NCI-H510A (cell line): ENCODE measurements at regions not wholly inside any gene's neighbourhood (a gene's known extent, or its start where the extent isn't known, plus 50 kb on each side); places are given as distances from the start of the nearest gene placed in this dataset.
"Not testable (repeated sequence)": the region's sequence is repeated elsewhere in the genome, so short reads cannot be mapped to it uniquely, and the experiment has no call there.

Experiments
- DNase-seq: peaks from one replicate; lab custom pipeline; 2025; lab: John Stamatoyannopoulos, UW

- DNase-seq: no peak
Measured at GRCh38 chr2:125711075-125711474, 944.9 kb upstream of the GYPC start.

GRCh38 chr2:125713533-125713932 is 942.4 kb upstream of the GYPC start:
- DNase-seq: no peak

- DNase-seq: no peak
Measured at GRCh38 chr2:125721072-125721721, 934.8 kb upstream of the GYPC start.

- DNase-seq: no peak
Measured at GRCh38 chr2:125730921-125731320, 925.0 kb upstream of the GYPC start.

- DNase-seq: no peak
Measured at GRCh38 chr2:125736306-125736705, 919.7 kb upstream of the GYPC start.

GRCh38 chr2:125745514-125745913 is 910.4 kb upstream of the GYPC start:
- DNase-seq: peak; percentile 10

- no peak for DNase-seq
Measured at GRCh38 chr2:125746321-125747164, 909.4 kb upstream of the GYPC start.

GRCh38 chr2:125747165-125747425 is 908.9 kb upstream of the GYPC start:
- no peak for DNase-seq

GRCh38 chr2:125756431-125756830 is 899.5 kb upstream of the GYPC start:
- DNase-seq: no peak

GRCh38 chr2:125796784-125797183 is 859.2 kb upstream of the GYPC start:
- no peak for DNase-seq

- DNase-seq: no peak
Measured at GRCh38 chr2:125797192-125797591, 858.8 kb upstream of the GYPC start.

- no peak for DNase-seq
Measured at GRCh38 chr2:125822746-125823145, 833.2 kb upstream of the GYPC start.

GRCh38 chr2:125825781-125826180 is 830.2 kb upstream of the GYPC start:
- DNase-seq: not testable (repeated sequence)

- no peak for DNase-seq
Measured at GRCh38 chr2:125837128-125837527, 818.8 kb upstream of the GYPC start.

GRCh38 chr2:125837611-125838010 is 818.3 kb upstream of the GYPC start:
- DNase-seq: no peak

GRCh38 chr2:125839945-125840344 is 816.0 kb upstream of the GYPC start:
- no peak for DNase-seq

- DNase-seq: no peak
Measured at GRCh38 chr2:125842041-125842440, 813.9 kb upstream of the GYPC start.

GRCh38 chr2:125850541-125850940 is 805.4 kb upstream of the GYPC start:
- DNase-seq: no peak

- no peak for DNase-seq
Measured at GRCh38 chr2:125852364-125852763, 803.6 kb upstream of the GYPC start.

- DNase-seq: no peak
Measured at GRCh38 chr2:125853626-125854025, 802.3 kb upstream of the GYPC start.

- DNase-seq: no peak
Measured at GRCh38 chr2:125855204-125855603, 800.8 kb upstream of the GYPC start.

GRCh38 chr2:125857971-125858794 is 797.8 kb upstream of the GYPC start:
- DNase-seq: no peak

GRCh38 chr2:125861461-125861860 is 794.5 kb upstream of the GYPC start:
- DNase-seq: no peak
